ENCODE measurements at regions not wholly inside any gene's neighbourhood (a gene's known extent, or its start where the extent isn't known, plus 50 kb on each side); places are given as distances from the start of the nearest gene placed in this dataset.

DNA sequence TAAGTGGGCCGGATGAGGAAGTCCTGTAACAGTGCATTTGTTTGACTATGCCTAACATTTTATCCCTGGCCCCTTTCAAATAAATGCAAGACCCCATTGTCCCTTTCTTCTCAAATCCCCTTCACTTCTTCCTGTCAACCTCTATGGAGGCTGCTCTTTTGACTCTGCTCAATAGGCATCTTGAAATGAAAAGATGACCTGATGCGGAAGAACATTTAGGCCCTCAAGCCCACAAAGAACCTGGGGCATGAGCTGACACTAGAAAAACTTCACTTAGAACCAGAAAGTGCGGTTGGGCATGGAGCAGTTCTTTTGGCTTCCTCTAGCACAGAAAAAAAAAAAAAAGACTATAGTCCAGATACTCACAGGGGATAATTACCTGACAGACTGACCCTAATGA is 1434.7 kb upstream of the WWC1 start:
- no peak for FAIRE-seq
- DNase-seq (ENCODE audit: low spot score), result no peak
- Histone ChIP-seq H3K4me3 (replicated peaks in 1 of 3; ENCODE audit: insufficient read depth in 1 of 3, low read depth in 2 of 3, low read length in 3 of 3) (no peak overlapping the region), H3K4me2 (ENCODE audit: low read depth, low read length) (no peak overlapping the region), H3K4me1 (ENCODE audit: insufficient read depth, low read length) (no peaks in the 10 kb centered on the region), H3K79me2 (ENCODE audit: insufficient read depth, low read length) (no peaks in the 10 kb centered on the region), H3K27ac (ENCODE audit: extremely low read length, insufficient read depth, low read length) (no peak overlapping the region), H3K27me3 (ENCODE audit: control insufficient read depth in 1 of 2, insufficient read depth in 2 of 2, low read length in 2 of 2) (no peaks in the 10 kb centered on the region), H2AFZ (ENCODE audit: low read length) (no peak overlapping the region), H3K9me3 (ENCODE audit: low read length) (peaks cover 63% of the 10 kb centered on the region), H4K20me1 (ENCODE audit: insufficient read depth, low read length) (no peaks in the 10 kb centered on the region), H3K36me3 (replicated peaks in 1 of 2; ENCODE audit: control insufficient read depth in 1 of 2, insufficient read depth in 2 of 2, low read length in 2 of 2) (no peaks in the 10 kb centered on the region), H3K9ac (ENCODE audit: insufficient read depth, low read depth, low read length) (no peak overlapping the region)
- CTCF ChIA-PET (ENCODE audit: low intra/inter-chr PET ratio, low total read pairs), result no interaction called here
- no peak for TF ChIP-seq RFX1 (IDR thresholded peaks at IDR 0.05)
- TF ChIP-seq ZNF383 (CRISPR knock-in tag; IDR thresholded peaks at IDR 0.05; ENCODE audit: borderline replicate concordance), result no peak
- TF ChIP-seq ZNF510 (CRISPR knock-in tag; IDR thresholded peaks at IDR 0.05; ENCODE audit: low read depth), result no peak
- in situ Hi-C loops (cut with HindIII; ENCODE audit: extremely low pct_ligation_motif_present, low pct_unique_long_range_greater_than_20kb), result no loop called here
- no peak for ATAC-seq
- intact Hi-C loops (cut with micrococcal nuclease; ENCODE audit: unreplicated experiment), result no loop called here
- WGBS (ENCODE audit: low lambda C conversion rate), result 17% methylated on average over 3 of the region's 3 CpGs
- POLR2A ChIA-PET, result no interaction called here
- BruUV-seq (replicated peaks), result no TSS peak

DNA sequence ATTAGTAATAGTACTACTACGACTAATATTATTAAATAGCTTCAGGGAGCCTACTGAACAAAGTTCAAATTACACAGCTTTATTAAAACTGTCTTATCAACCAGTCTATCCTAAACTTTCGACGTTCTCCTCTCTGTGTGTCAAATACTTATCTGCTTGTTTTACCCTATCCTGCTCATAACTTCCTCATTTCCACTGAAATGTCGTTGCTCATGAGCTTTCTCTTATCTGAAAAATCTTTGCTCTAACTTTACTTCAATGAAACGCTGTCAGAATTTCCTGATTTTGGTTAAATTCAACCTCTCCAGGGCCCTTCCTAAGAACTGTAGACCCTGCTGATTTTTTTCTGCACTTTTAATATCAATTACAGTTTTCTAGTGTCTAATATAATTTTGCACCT is 1431.0 kb upstream of the WWC1 start:
- no peak for FAIRE-seq
- Histone ChIP-seq H3K4me3 (replicated peaks in 1 of 3; ENCODE audit: insufficient read depth in 1 of 3, low read depth in 2 of 3, low read length in 3 of 3) (no peak overlapping the region), H3K36me3 (replicated peaks in 1 of 2; ENCODE audit: control insufficient read depth in 1 of 2, insufficient read depth in 2 of 2, low read length in 2 of 2) (no peaks in the 10 kb centered on the region), H3K27me3 (ENCODE audit: control insufficient read depth in 1 of 2, insufficient read depth in 2 of 2, low read length in 2 of 2) (no peaks in the 10 kb centered on the region), H3K9me3 (ENCODE audit: low read length) (peaks cover 75% of the 10 kb centered on the region), H3K4me2 (ENCODE audit: low read depth, low read length) (no peak overlapping the region), H3K79me2 (ENCODE audit: insufficient read depth, low read length) (no peaks in the 10 kb centered on the region), H3K27ac (ENCODE audit: extremely low read length, insufficient read depth, low read length) (no peak overlapping the region), H3K9ac (ENCODE audit: insufficient read depth, low read depth, low read length) (no peak overlapping the region), H3K4me1 (ENCODE audit: insufficient read depth, low read length) (no peaks in the 10 kb centered on the region), H2AFZ (ENCODE audit: low read length) (no peak overlapping the region), H4K20me1 (ENCODE audit: insufficient read depth, low read length) (no peaks in the 10 kb centered on the region)
- WGBS (ENCODE audit: low lambda C conversion rate), result under 1% methylated on average over 5 of the region's 5 CpGs
- intact Hi-C loops (cut with micrococcal nuclease; ENCODE audit: unreplicated experiment), result no loop called here
- ChIA-PET CTCF (ENCODE audit: low intra/inter-chr PET ratio, low total read pairs) (no interaction called here), POLR2A (no interaction called here)
- no peak for TF ChIP-seq ZNF800 (CRISPR knock-in tag; IDR thresholded peaks at IDR 0.05)
- no peak for TF ChIP-seq ZNF142 (CRISPR knock-in tag; IDR thresholded peaks at IDR 0.05)
- no peak for TF ChIP-seq NFYC (CRISPR knock-in tag; IDR thresholded peaks at IDR 0.05)
- TF ChIP-seq ZNF563 (CRISPR knock-in tag; IDR thresholded peaks at IDR 0.05), result no peak
- no peak for TF ChIP-seq ZSCAN30 (CRISPR knock-in tag; IDR thresholded peaks at IDR 0.05)
- TF ChIP-seq ZNF253 (CRISPR knock-in tag; IDR thresholded peaks at IDR 0.05; ENCODE audit: borderline replicate concordance), result no peak
- no peak for TF ChIP-seq ZNF766 (CRISPR knock-in tag; IDR thresholded peaks at IDR 0.05; ENCODE audit: borderline replicate concordance)
- ATAC-seq, result no peak
- BruUV-seq (replicated peaks), result no TSS peak
- no peak for DNase-seq (ENCODE audit: low spot score)
- in situ Hi-C loops (cut with HindIII; ENCODE audit: extremely low pct_ligation_motif_present, low pct_unique_long_range_greater_than_20kb), result no loop called here
